ENCODE measurements at regions not wholly inside any gene's neighbourhood (a gene's known extent, or its start where the extent isn't known, plus 50 kb on each side); places are given as distances from the start of the nearest gene placed in this dataset.
A peak's percentile ranks its signal among the peaks of the same experiment; 100 is the strongest.

DNA sequence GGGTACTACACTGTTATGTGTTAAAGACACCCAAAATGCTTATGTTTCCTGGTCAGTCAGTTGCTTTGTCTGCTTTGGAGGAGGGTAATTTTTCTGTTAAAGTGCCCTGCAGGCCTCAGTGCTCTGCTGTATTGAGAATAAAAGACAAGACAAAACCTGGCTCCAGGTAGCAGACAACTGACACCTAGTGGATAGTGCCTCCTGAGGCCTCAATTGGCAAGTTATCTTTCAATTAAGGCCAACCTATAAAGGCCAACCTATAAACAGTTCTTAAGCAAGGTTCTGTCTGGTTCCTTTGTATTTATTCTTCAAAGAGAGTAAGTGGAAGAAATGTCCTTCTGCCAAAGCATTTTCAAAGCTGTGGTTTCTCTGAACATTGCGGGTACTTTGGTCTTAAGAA is 773.8 kb downstream of the MECOM start:
- DNase-seq (ENCODE audit: low read depth), result no peak

- no peak for DNase-seq (ENCODE audit: low read depth)
These were observed 774.7 kb downstream of the MECOM start for GRCh38 chr3:168888781-168889180.

DNA sequence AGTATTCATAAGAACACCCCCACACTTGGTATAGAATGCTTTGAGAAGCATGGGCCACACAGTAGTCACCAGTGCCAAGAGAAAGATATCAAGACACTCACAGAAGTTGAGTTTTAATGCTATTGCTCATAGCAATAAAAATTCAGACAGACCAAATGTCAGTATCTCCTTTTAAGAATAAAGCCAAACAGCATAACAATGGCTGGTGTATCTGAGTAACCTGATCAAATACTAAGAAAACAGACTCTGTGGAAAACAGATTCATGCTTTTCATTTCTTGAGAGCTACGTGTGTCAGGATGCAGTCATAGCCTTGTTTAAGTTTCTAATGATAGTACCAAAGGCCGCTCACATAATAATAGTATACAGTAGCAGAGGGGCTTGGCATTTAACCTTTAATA is 778.5 kb downstream of the MECOM start:
- DNase-seq (ENCODE audit: low read depth), result peak; percentile 81

- peak; percentile 94 for DNase-seq (ENCODE audit: low read depth)
These were observed 779.1 kb downstream of the MECOM start for GRCh38 chr3:168884353-168884903.

GRCh38 chr3:168883145-168883544 is 780.4 kb downstream of the MECOM start:
- no peak for DNase-seq (ENCODE audit: low read depth)

- no peak for DNase-seq (ENCODE audit: low read depth)
These were observed 781.7 kb downstream of the MECOM start for GRCh38 chr3:168881804-168882203.

GRCh38 chr3:168878655-168879054 is 782.9 kb upstream of the GOLIM4 start:
- peak; percentile 76 for DNase-seq (ENCODE audit: low read depth)

GRCh38 chr3:168877899-168878298 is 782.2 kb upstream of the GOLIM4 start:
- peak; percentile 49 for DNase-seq (ENCODE audit: low read depth)

DNA sequence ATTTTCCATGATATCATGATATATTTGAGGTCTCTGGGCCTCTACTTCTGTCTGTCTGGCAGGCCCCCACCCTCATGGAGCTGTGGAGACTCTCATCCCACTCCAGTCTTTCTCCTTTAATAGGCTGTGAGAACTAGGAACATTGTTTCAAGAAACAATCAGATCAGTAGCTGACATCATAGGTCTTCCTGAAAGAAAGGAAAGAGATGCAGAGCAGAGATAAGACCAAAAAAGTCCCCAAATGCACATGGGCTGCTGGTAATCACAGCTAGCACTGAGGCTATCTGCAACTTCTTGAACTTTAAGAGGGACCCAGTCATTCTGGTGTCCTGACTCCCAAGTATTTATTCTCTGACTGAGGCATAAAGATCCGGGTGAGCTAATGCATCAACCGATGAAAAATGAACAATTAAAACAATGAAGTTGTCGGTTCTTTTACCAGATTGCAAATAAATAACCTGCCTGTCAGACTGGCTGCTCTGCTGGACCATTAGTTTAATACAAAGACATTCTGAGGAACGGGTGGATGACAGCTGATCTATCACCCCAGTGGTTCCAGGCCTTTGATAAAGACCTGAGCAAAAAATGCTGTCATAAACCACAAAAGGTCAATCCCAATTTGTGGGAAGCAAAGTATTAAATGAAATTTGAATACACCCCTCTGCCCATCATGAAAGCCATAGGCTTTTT is 780.8 kb upstream of the GOLIM4 start:
- peak; percentile 73 for DNase-seq (ENCODE audit: low read depth)

DNA sequence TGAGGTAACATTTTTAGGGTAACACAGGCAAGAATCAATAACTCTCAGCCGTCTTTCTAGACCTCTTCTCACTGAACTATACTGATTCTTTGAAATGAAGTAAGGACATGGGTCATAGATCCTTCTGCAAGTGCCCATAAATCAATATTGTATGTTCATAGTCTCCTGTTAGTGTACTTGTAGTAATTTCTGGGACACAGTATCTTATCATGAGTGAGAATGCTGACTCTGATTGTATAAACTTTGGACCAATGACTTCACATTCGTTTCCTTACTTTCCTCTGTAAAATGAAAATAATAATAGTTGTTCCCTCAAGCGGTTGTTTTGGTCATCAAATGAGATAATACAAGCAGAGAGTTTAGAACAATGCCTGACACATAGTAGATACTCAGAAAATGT is 777.1 kb upstream of the GOLIM4 start:
- no peak for DNase-seq (ENCODE audit: low read depth)

- DNase-seq (ENCODE audit: low read depth), result peak; percentile 81
These were observed 775.2 kb upstream of the GOLIM4 start for GRCh38 chr3:168870892-168871291.

- peak; percentile 58 for DNase-seq (ENCODE audit: low read depth)
These were observed 769.4 kb upstream of the GOLIM4 start for GRCh38 chr3:168865022-168865551.

- DNase-seq (ENCODE audit: low read depth), result peak; percentile 72
These were observed 768.6 kb upstream of the GOLIM4 start for GRCh38 chr3:168864107-168865021.

DNA sequence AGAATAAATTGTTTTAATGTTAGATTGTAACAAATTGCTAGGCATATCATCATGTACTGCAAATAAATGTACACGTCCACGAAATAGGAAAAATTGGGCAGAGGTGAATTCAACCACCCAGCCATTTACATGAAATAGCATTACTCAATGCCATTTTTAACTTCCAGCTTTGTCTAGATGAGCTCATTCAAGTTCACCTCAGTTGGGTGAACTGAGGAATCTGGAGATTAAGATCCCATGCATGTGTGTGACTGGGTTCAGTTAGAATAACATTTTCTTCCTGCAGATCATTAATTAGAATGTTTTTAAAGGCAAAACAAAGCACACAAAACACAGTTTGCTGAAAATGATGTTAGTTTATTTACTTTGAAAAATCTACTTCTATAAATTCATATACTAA is 767.8 kb upstream of the GOLIM4 start:
- peak; percentile 96 for DNase-seq (ENCODE audit: low read depth)

GRCh38 chr3:168862466-168862865 is 766.7 kb upstream of the GOLIM4 start:
- peak; percentile 77 for DNase-seq (ENCODE audit: low read depth)

DNA sequence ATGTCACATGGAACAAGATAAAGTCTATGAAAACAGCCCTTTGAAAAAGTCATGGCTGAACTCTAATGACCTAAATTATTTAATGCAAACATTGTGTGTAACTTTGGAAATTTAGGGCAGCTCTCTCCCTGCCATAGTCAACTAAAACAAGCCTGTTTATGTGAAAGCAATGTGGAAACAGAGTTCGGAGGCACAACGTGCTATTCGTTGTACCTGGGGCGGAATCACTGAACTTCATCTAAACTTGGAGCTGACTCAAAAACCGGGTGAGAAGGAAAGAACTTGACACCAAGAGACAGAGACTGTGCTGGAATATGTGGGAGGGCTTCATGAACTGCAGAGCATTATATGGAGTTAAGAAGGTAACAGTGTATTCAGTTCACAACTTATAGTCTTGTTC is 764.9 kb upstream of the GOLIM4 start:
- no peak for DNase-seq (ENCODE audit: low read depth)

- no peak for DNase-seq (ENCODE audit: low read depth)
These were observed 764.3 kb upstream of the GOLIM4 start for GRCh38 chr3:168860028-168860427.

- no peak for DNase-seq (ENCODE audit: low read depth)
These were observed 763.9 kb upstream of the GOLIM4 start for GRCh38 chr3:168859574-168859973.

GRCh38 chr3:168859143-168859542 is 763.4 kb upstream of the GOLIM4 start:
- DNase-seq (ENCODE audit: low read depth), result peak; percentile 55

GRCh38 chr3:168858327-168858726 is 762.6 kb upstream of the GOLIM4 start:
- DNase-seq (ENCODE audit: low read depth), result no peak

DNA sequence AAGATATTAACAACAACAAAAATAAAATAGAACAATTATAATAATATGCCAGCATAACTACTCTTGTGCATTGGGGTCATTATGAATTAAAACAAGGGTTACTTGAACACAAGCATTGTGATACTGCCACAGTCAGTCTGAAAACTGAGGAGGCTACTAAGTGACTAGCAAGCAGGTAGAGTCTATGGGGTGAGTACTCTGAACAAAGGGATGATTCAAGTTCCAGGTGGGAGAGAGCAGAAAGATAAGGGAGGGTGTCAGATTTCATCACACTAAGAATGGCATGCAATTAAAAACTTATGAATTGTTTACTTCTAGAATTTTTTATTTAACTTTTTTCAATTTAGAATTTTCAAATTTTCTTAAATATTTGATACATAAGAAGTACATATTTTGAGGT is 754.4 kb upstream of the GOLIM4 start:
- no peak for DNase-seq (ENCODE audit: low read depth)

GRCh38 chr3:168847291-168847883 is 751.7 kb upstream of the GOLIM4 start:
- DNase-seq (ENCODE audit: low read depth), result peak; percentile 43
